SK-N-SH (cell line): ENCODE measurements at regions not wholly inside any gene's neighbourhood (a gene's known extent, or its start where the extent isn't known, plus 50 kb on each side); places are given as distances from the start of the nearest gene placed in this dataset.

Experiments
- CTCF ChIA-PET: fragments of 300-600, 350-600 bp; formaldehyde crosslinking; extraction: SDS; loops from one replicate; lab custom pipeline; 2021; lab: Yijun Ruan, JAX
- POLR2A ChIA-PET: fragments of 350-600 bp; sonication (Branson Sonifier 250); formaldehyde crosslinking; extraction: SDS; loops from one replicate; lab custom pipeline; 2020; ENCODE audit warnings: antibody characterized with exemption, inconsistent platforms; lab: Yijun Ruan, JAX
- DNase-seq: peaks from one replicate; pipeline ENCODE4 v3.0.0; 2012
- H2AFZ ChIP-seq: fragments of 200-600 bp; sonication (generic); 2 replicates; pipeline ENCODE4 v1.8.1; 2016; ENCODE audit warnings: antibody characterized with exemption, mild to moderate bottlenecking, low read depth
- H3F3A ChIP-seq: fragments of 200-600 bp; sonication (generic); replicated peaks from 2 replicates; pipeline ENCODE3; 2016; ENCODE audit warnings: antibody characterized with exemption, mild to moderate bottlenecking; ENCODE audit not compliant: insufficient read depth
- H3K27ac ChIP-seq, 2 experiments: fragments of 200-500 bp in 1 of 2; fragments of 200-600 bp in 1 of 2; sonication (Bioruptor generic) in 1 of 2; sonication (generic), shearing (Covaris generic) in 1 of 2; 2 replicates each; pipeline versions ENCODE4 v1.5.1 to v1.6.1; 2014 to 2016; ENCODE audit warnings: low read depth in 2 of 2, inconsistent platforms in 1 of 2, low read length in 1 of 2, mild to moderate bottlenecking in 1 of 2, mixed read lengths in 1 of 2
- H3K27me3 ChIP-seq: fragments of 200-600 bp; sonication (generic), shearing (Covaris generic); 2 replicates; pipeline ENCODE4 v1.6.1; 2016; ENCODE audit warnings: mixed run types; ENCODE audit not compliant: insufficient read depth
- H3K36me3 ChIP-seq, 2 experiments: fragments of 200-500 bp in 1 of 2; fragments of 200-600 bp in 1 of 2; sonication (Bioruptor generic) in 1 of 2; sonication (generic) in 1 of 2; replicated peaks in 1 of 2; 2 replicates each; pipeline versions ENCODE3 to v1.5.1; 2014 to 2016; ENCODE audit warnings: low read length in 1 of 2, mild to moderate bottlenecking in 1 of 2; ENCODE audit not compliant: insufficient read depth in 2 of 2, control insufficient read depth in 1 of 2
- H3K4me1 ChIP-seq, 2 experiments: fragments of 200-500 bp in 1 of 2; fragments of 200-600 bp in 1 of 2; sonication (Bioruptor generic) in 1 of 2; sonication (generic), shearing (Covaris generic) in 1 of 2; 2 replicates each; pipeline versions ENCODE4 v1.5.1 to v1.6.1; 2014 to 2016; ENCODE audit warnings: low read depth in 1 of 2, low read length in 1 of 2, mixed run types in 1 of 2; ENCODE audit not compliant: insufficient read depth in 2 of 2, control insufficient read depth in 1 of 2
- H3K4me2 ChIP-seq: fragments of 200-600 bp; sonication (generic), shearing (Covaris generic); 2 replicates; pipeline ENCODE4 v1.6.1; 2017; ENCODE audit warnings: mixed run types
- H3K4me3 ChIP-seq, 2 experiments: fragments of 200-500 bp in 1 of 2; fragments of 200-600 bp in 1 of 2; sonication (Bioruptor generic) in 1 of 2; sonication (generic), shearing (Covaris generic) in 1 of 2; 2 replicates each; pipeline versions ENCODE4 v1.5.1 to v1.8.1; 2014 to 2016; ENCODE audit warnings: low read depth in 2 of 2, inconsistent platforms in 1 of 2, low read length in 1 of 2, mild to moderate bottlenecking in 1 of 2, mixed read lengths in 1 of 2, moderate library complexity in 1 of 2
- H3K79me2 ChIP-seq: fragments of 200-600 bp; sonication (generic); 2 replicates; pipeline ENCODE4 v1.8.1; 2017; ENCODE audit warnings: mild to moderate bottlenecking; ENCODE audit not compliant: insufficient read depth
- H3K9ac ChIP-seq: fragments of 200-600 bp; sonication (generic); 2 replicates; pipeline ENCODE4 v1.6.1; 2017; ENCODE audit warnings: mixed run types
- H3K9me2 ChIP-seq: fragments of 200-600 bp; sonication (generic); 2 replicates; pipeline ENCODE4 v1.6.1; 2017; ENCODE audit warnings: mixed run types
- H3K9me3 ChIP-seq: fragments of 200-600 bp; sonication (generic); 2 replicates; pipeline ENCODE4 v1.6.1; 2017; ENCODE audit warnings: mixed run types, mild to moderate bottlenecking, moderate library complexity
- H4K20me1 ChIP-seq: fragments of 200-600 bp; sonication (generic); 2 replicates; pipeline ENCODE4 v1.6.1; 2017; ENCODE audit warnings: mild to moderate bottlenecking, mixed run types; ENCODE audit not compliant: insufficient read depth
- ELF1 ChIP-seq: IDR thresholded peaks from 2 replicates; pipeline ENCODE4 v1.4.0; 2012
- EZH2phosphoT487 ChIP-seq: fragments of 200-600 bp; sonication (generic); IDR thresholded peaks from 2 replicates; pipeline ENCODE4 v1.6.1; 2017; ENCODE audit warnings: low read depth, mixed run types, mild to moderate bottlenecking, antibody characterized with exemption, moderate library complexity, borderline replicate concordance
- FOSL2 ChIP-seq: IDR thresholded peaks from 2 replicates; pipeline ENCODE4 v1.4.0; 2012; ENCODE audit warnings: low read depth, mild to moderate bottlenecking, moderate library complexity, borderline replicate concordance
- GABPA ChIP-seq: IDR thresholded peaks from 2 replicates; pipeline ENCODE4 v1.4.0; 2012; ENCODE audit warnings: low read depth, mild to moderate bottlenecking
- MAX ChIP-seq: IDR thresholded peaks from 2 replicates; pipeline ENCODE4 v1.4.0; 2012; ENCODE audit warnings: low read depth
- NFIC ChIP-seq: IDR thresholded peaks from 2 replicates; pipeline ENCODE4 v1.4.0; 2012; ENCODE audit warnings: borderline replicate concordance
- NRF1 ChIP-seq: IDR thresholded peaks from 2 replicates; pipeline ENCODE4 v1.6.1; 2012; ENCODE audit warnings: low read depth, mild to moderate bottlenecking, low read length
- RAD21 ChIP-seq: IDR thresholded peaks from 2 replicates; pipeline ENCODE4 v1.6.1; 2012; ENCODE audit warnings: mild to moderate bottlenecking, low read length
- RFX5 ChIP-seq: IDR thresholded peaks from 2 replicates; pipeline ENCODE4 v1.6.1; 2012; ENCODE audit warnings: mild to moderate bottlenecking, improper control_type of control experiment, low read length
- RXRA ChIP-seq: IDR thresholded peaks from 2 replicates; pipeline ENCODE4 v1.4.0; 2012; ENCODE audit warnings: low read depth, mild to moderate bottlenecking, borderline replicate concordance
- TAF1 ChIP-seq: IDR thresholded peaks from 2 replicates; pipeline ENCODE4 v1.6.1; 2012; ENCODE audit warnings: low read depth, mild to moderate bottlenecking, low read length, moderate library complexity, borderline replicate concordance
- TCF12 ChIP-seq: IDR thresholded peaks from 2 replicates; pipeline ENCODE4 v1.4.0; 2012
- TEAD4 ChIP-seq: IDR thresholded peaks from 2 replicates; pipeline ENCODE4 v1.4.0; 2012; ENCODE audit warnings: mild to moderate bottlenecking, borderline replicate concordance; ENCODE audit not compliant: insufficient read depth
- YY1 ChIP-seq: IDR thresholded peaks from 2 replicates; pipeline ENCODE4 v1.4.0; 2012; ENCODE audit warnings: low read depth, mild to moderate bottlenecking
- WGBS: methylation state at CpG from one replicate; pipeline ENCODE4 v1.1.6; 2017; ENCODE audit warnings: low lambda C conversion rate; 5-methylcytosine and 5-hydroxymethylcytosine counted together
- TF ChIP-seq, protein P1 (sequence below): IDR thresholded peaks from 2 replicates; pipeline ENCODE4; 2012

- Histone ChIP-seq H3K9me2 (no peaks in the 10 kb centered on the region), H3K79me2 (no peaks in the 10 kb centered on the region), H2AFZ (no peak overlapping the region), H3K27ac (no peak overlapping the region), H3K9ac (no peak overlapping the region), H3K4me1 (no peaks in the 10 kb centered on the region), H3K27me3 (no peaks in the 10 kb centered on the region), H3K9me3 (no peaks in the 10 kb centered on the region), H3K36me3 (no peaks in the 10 kb centered on the region), H3F3A (no peaks in the 10 kb centered on the region), H3K4me3 (no peak overlapping the region), H3K4me2 (no peak overlapping the region), H4K20me1 (no peaks in the 10 kb centered on the region)
- TF ChIP-seq RXRA, result no peak
- TF ChIP-seq GABPA, result no peak
- no peak for TF ChIP-seq TAF1
- TF ChIP-seq NFIC, result no peak
- TF ChIP-seq EZH2phosphoT487, result no peak
- TF ChIP-seq TEAD4, result no peak
- TF ChIP-seq, protein P1, sequence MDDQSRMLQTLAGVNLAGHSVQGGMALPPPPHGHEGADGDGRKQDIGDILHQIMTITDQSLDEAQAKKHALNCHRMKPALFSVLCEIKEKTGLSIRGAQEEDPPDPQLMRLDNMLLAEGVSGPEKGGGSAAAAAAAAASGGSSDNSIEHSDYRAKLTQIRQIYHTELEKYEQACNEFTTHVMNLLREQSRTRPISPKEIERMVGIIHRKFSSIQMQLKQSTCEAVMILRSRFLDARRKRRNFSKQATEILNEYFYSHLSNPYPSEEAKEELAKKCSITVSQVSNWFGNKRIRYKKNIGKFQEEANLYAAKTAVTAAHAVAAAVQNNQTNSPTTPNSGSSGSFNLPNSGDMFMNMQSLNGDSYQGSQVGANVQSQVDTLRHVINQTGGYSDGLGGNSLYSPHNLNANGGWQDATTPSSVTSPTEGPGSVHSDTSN, result no peak
- no peak for TF ChIP-seq NRF1
- TF ChIP-seq RAD21, result no peak
- no peak for TF ChIP-seq MAX
- no peak for TF ChIP-seq FOSL2
- no peak for TF ChIP-seq ELF1
- no peak for TF ChIP-seq RFX5
- CTCF ChIA-PET, result no interaction called here
- POLR2A ChIA-PET, result no interaction called here
- whole genome bisulfite sequencing, result 0% methylated on average over 1 of the region's 2 CpGs
- DNase-seq, result no peak
Measured at GRCh38 chr13:57437587-57437986, 194.0 kb upstream of the PCDH17 start.

- no peaks in the 10 kb centered on the region for H3K79me2 ChIP-seq
- H3K27me3 ChIP-seq, result no peaks in the 10 kb centered on the region
- no peak overlapping the region for H3K27ac ChIP-seq
- TF ChIP-seq TCF12, result no peak
- TF ChIP-seq YY1, result no peak
- TF ChIP-seq EZH2phosphoT487, result no peak
- H3F3A ChIP-seq, result no peaks in the 10 kb centered on the region
- H3K9ac ChIP-seq, result no peak overlapping the region
- H3K4me3 ChIP-seq, result no peak overlapping the region
- H3K9me3 ChIP-seq, result no peaks in the 10 kb centered on the region
- H4K20me1 ChIP-seq, result no peaks in the 10 kb centered on the region
- WGBS, result 0% methylated on average over 1 of the region's 3 CpGs
- H3K9me2 ChIP-seq, result no peaks in the 10 kb centered on the region
- H2AFZ ChIP-seq, result no peak overlapping the region
- H3K4me1 ChIP-seq, result no peaks in the 10 kb centered on the region
- POLR2A ChIA-PET, result no interaction called here
- H3K36me3 ChIP-seq, result no peaks in the 10 kb centered on the region
- H3K4me2 ChIP-seq, result no peak overlapping the region
- CTCF ChIA-PET, result no interaction called here
- no peak for DNase-seq
Measured at GRCh38 chr13:57438072-57438471, 193.5 kb upstream of the PCDH17 start.
